ENCODE measurements at regions not wholly inside any gene's neighbourhood (a gene's known extent, or its start where the extent isn't known, plus 50 kb on each side); places are given as distances from the start of the nearest gene placed in this dataset.

DNA sequence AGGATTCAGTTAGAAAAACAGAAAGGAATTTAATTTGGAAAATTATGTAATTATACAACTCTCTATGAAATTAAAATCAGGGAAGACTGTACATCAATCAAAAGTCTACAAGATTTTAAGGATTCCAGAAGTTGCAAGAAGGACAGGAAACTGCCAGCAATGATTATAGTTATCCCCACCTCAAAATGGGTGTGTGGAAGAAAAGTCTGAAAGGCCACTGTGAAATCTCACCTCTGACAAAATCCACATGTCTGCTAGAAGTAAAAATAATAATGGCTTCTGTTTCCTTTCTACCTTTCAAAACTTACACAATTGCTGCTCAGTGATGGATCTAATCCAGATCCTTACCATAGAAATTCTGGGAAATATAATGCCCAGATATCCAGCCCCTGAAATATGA lies 708.1 kb upstream of the ADGRL4 start:
- TF ChIP-seq POLR2AphosphoS5 (IDR thresholded peaks at IDR 0.05) = no peak
- no peak for TF ChIP-seq POLR2A (IDR thresholded peaks at IDR 0.05)

Data from breast epithelium (tissue), 3 donors.